ENCODE measurements at regions not wholly inside any gene's neighbourhood (a gene's known extent, or its start where the extent isn't known, plus 50 kb on each side); places are given as distances from the start of the nearest gene placed in this dataset.
"Not testable (repeated sequence)": the region's sequence is repeated elsewhere in the genome, so short reads cannot be mapped to it uniquely, and the experiment has no call there.

DNA sequence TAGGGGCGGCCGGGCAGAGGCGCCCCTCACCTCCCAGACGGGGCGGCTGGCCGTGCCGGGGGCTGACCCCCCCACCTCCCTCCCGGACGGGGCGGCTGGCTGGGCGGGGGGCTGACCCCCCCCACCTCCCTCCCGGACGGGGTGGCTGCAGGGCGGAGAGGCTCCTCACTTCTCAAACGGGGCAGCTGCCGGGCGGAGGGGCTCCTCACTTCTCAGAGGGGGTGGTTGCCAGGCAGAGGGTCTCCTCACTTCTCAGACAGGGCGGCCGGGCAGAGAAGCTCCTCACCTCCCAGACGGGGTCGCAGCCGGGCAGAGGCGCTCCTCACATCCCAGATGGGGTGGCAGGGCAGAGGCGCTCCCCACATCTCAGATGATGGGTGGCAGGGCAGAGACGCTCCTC, 836.8 kb downstream of the RAPGEF2 start:
- DNase-seq (ENCODE audit: low read depth in 3 of 3), result not testable (repeated sequence)

DNA sequence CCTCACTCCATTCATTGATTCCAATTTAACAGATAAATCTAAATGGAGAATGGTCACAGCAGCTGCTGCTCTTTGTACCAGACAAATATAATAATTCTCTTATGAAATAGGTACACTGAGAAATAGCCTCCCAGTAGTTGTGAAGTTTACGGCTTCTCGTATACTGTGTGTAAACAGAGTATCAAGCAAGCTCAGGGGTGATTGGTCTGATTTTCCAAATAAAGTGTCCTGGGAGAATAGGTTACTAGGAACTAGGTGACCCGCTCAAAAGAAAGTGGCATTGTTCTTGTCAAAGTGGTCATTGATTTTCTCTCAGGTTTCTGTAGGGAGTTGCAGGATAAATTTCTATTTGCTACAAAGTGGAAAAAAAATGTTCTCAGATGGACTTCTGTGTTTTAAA, 838.2 kb downstream of the RAPGEF2 start:
- no peak for DNase-seq (ENCODE audit: low read depth in 3 of 3)

GRCh38 chr4:159944477-159944876, 841.6 kb downstream of the RAPGEF2 start:
- no peak for DNase-seq (ENCODE audit: low read depth in 3 of 3)

GRCh38 chr4:159946983-159947615, 844.2 kb downstream of the RAPGEF2 start:
- DNase-seq (ENCODE audit: low read depth in 3 of 3), result no peak

DNA sequence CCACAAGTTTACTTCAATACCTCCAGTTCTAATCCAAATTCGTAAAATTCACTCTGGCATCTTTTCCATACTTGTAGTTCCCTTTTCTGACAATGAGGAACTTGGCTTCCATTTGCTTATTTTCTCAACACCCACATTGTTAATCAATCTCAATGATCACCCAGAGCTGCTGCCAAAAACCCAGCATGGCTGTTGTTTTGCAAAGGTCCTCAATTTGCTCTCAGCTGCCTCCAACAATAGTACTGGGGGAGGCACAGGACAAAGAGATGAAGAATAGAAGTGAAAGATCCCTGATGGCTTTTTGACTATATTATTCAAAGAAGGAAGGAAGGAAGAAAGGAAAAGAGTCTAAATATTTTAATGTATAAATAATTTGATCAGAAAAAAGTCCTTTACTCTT, 847.8 kb downstream of the RAPGEF2 start:
- DNase-seq (ENCODE audit: low read depth in 3 of 3), result no peak

GRCh38 chr4:159966746-159967145, 863.9 kb downstream of the RAPGEF2 start:
- DNase-seq (ENCODE audit: low read depth in 3 of 3), result no peak

DNA sequence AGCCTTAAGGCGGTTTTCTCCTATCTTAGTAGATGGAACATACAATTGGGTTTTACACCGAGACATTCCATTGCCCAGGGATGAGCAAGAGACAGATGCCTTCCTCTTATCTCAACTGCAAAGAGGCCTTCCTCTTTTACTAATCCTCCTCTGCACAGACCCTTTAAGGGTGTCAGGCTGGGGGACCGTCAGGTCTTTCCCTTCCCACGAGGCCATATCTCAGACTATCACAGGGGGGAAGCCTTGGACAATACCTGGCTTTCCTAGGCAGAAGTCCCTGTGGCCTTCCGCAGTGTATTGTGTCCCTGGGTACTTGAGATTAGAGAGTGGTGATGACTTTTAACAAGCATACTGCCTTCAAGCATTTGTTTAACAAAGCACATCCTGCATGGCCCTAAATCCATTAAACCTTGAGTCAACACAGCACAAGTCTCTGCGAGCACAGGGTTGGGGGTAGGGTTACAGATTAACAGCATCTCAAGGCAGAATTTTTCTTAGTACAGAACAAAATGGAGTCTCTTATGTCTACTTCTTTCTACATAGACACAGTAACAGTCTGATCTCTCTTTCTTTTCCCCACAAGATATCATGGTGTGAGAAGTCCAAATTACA, 874.1 kb downstream of the RAPGEF2 start:
- DNase-seq (ENCODE audit: low read depth in 3 of 3), result not testable (repeated sequence)

GRCh38 chr4:159977907-159978617, 875.2 kb downstream of the RAPGEF2 start:
- DNase-seq (ENCODE audit: low read depth in 3 of 3), result no peak

DNA sequence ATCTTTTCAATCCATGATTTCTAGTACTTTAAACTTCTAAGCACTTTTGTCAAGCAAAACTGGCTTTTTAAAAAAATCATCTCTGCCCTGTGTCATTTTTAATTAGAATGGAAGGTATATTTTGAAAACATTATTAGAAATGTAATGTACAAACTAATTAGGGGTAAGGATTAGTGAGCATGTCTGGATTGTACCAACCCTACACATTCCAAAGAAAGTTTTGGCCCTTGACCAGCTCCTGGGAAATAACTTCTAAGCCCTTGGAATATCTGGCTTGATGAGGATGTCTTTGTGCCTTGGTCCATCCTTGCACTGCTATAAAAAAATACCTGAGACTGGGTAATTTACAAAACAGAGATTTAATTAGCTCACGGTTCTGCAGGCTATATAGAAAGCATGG, 876.5 kb downstream of the RAPGEF2 start:
- no peak for DNase-seq (ENCODE audit: low read depth in 3 of 3)

DNA sequence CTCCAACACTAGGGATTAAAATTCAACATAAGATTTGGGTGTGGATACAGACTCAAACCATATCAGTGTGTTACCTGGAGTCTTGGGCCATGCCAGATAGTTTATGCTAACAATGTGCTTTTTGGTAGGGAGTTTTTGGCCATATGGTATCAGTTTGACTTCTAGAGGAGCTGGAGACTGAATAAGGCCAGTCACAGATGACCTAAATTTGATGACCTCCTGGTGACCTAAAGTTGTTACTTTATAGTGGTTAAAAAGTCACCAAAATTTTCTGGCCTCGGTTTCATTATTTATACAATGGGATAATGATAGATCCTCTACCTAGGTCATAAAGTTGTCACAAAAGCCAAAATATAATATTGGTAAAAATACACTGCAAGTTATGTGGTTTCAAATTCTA, 877.1 kb downstream of the RAPGEF2 start:
- DNase-seq (ENCODE audit: low read depth in 3 of 3), result no peak

GRCh38 chr4:159980826-159981468, 878.1 kb downstream of the RAPGEF2 start:
- DNase-seq (ENCODE audit: low read depth in 3 of 3), result no peak

DNA sequence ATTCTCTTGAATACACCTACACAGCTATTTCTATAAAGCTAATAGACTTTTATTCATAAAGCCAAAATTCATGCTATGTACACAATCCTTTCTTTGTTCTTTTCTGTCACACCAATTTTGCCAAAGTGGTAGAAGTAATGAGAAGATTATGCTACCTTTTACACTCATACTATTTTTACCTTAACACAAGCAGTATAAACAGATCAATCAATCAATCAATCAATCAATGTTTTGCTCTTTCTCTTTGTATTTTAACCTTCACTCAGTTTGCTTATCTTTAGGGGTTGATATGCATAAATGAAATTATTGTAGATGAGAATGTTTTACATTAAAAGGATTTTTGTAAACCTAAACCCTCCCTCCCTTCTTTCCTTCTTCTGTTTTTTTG, 878.6 kb downstream of the RAPGEF2 start:
- DNase-seq (ENCODE audit: low read depth in 3 of 3), result no peak

DNA sequence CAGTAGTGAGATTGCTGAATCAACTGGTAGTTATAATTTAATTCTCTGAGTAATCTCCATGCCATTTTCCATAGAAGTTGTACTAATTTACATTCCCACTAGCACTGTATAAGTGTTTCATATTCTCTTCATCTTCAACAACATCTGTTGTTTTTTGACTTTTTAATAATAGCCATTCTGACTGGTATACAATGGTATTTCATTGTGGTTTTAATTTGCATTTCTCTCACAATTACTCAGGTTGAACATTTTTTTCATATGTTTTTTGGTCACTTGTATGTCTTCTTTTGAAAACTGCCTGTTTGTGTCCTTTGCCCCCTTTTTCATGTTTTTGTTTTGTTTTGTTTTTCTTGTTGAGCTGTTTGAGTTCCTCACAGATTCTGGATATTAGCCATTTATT, 880.2 kb downstream of the RAPGEF2 start:
- DNase-seq (ENCODE audit: low read depth in 3 of 3), result no peak

DNA sequence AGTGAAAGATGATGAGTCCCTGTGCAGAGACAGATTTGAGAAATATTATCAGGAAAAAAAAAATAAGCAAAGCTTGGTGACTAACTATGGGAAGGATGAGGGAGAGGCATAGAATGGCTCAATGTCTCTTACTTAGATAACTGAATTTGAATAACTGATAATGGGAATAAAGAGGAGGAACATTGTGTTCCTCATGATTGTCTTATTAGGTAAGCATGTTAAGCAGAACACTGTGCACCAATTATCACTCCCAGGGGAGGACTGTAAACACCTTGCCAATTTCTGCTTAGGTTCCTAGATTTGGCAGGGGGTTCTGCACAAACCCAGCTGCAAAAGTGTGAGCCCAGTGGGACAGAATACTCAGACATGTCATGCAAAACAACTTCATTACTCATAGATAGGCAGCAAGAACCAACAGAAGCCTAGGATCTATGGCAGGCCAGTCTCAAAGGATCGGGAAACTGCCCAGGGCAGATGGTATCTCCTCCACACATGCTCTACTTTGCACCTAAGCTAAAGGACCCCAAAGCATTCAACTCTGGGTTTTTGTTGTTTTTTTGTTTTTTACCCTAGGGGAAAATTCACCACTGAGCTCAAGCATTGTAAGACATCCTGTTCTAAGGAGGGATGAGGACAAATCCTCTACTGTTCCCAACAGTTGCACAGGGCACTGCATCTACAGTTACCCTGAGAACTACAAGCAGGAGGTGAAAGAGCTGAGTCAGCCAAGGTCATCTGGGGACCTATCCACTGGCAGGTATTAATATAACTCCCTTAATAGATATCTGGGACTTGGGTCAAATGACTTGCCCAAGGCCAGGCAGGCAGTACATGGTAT, 907.0 kb downstream of the RAPGEF2 start:
- no peak for DNase-seq (ENCODE audit: low read depth in 3 of 3)

DNA sequence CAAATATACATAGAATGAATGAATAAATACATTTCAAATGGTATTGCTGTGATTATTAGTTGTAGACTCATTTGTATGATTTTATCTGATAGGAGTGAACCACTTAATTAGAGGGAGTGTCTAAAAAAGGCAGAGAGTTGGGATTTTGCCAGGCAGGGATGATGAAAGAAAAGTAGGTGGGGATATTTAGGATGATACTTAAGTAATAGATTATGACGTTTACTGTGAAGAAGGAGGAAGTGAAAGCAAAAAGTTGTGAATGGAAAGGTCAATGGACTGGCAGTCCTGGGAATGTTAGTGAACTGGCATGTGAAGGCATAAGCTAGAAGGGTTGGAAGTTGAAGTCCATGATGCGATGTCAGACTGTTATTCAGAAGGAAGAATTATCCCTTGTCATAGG, 917.1 kb downstream of the RAPGEF2 start:
- DNase-seq (ENCODE audit: low read depth in 3 of 3), result no peak

- DNase-seq (ENCODE audit: low read depth in 3 of 3), result no peak
These were observed 917.9 kb downstream of the RAPGEF2 start for GRCh38 chr4:160020804-160021203.

GRCh38 chr4:160021870-160022269, 919.0 kb downstream of the RAPGEF2 start:
- no peak for DNase-seq (ENCODE audit: low read depth in 3 of 3)

DNA sequence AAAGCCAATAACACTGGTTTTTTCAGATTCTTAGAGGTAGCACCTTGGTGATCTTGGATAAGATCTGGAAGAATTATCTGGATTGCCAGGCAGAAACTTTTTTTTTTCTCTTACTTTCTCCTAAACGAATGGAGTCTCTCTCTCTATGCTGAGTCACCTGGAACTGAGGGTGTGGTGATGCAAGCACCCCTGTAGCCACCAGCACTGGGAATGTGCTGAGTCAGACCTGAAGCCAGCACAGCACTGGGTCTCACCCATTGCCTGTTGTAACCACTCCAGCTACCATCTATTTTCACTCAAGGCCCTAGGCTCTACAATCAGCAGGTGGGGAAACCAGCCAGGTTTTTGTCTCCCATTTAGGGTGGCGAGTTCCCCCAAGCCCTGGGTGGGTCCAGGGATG, 923.8 kb downstream of the RAPGEF2 start:
- no peak for DNase-seq (ENCODE audit: low read depth in 3 of 3)

- DNase-seq (ENCODE audit: low read depth in 3 of 3), result no peak
These were observed 931.6 kb downstream of the RAPGEF2 start for GRCh38 chr4:160034501-160034900.

DNA sequence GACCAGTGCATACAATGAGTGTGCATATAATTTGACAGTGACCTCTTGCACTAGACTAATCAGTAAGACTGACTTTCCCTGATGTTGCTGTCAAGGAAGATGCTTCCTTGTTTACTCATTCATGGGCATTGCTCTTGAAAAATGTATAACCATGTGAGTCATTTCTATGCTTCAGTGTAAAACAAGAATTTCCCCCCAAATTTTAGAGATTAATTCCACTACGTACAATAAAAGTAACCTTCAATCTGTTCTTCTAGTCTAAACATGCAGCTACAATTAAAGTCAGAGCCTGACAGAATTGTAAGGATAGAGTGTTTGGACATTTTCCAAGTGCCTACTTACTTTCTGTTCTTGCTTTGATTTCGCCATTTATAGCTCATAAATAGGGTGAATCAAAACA, 935.7 kb downstream of the RAPGEF2 start:
- no peak for DNase-seq (ENCODE audit: low read depth in 3 of 3)

DNA sequence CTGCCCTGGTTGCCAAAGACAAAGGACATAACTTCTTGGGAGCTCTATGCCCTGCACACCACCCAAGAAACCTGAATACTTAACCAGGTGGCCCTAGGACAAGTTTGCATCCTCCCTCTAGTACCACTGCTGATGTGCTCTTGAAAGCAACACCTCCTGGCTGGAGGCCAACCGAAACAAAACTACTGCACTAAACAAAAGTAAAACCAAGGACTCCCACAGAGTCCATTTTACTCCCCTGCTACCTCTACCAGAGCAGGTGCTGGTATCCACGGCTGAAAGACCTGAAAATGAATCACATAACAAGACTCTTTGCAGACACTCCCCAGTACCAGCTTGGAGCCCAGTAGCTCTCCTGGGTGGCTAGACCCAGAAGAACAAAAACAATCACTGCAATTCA, 941.8 kb downstream of the RAPGEF2 start:
- no peak for DNase-seq (ENCODE audit: low read depth in 3 of 3)
